HG02852 (cell line): ENCODE measurements at regions not wholly inside any gene's neighbourhood (a gene's known extent, or its start where the extent isn't known, plus 50 kb on each side); places are given as distances from the start of the nearest gene placed in this dataset.
"Not testable (repeated sequence)": the region's sequence is repeated elsewhere in the genome, so short reads cannot be mapped to it uniquely, and the experiment has no call there.

ENCODE experiments used
- ATAC-seq: cut with Tn5 transposase; IDR thresholded peaks from one replicate; pipeline ENCODE4 v1.9.1; 2021; ENCODE audit warnings: mild to moderate bottlenecking, moderate library complexity; ENCODE audit not compliant: unreplicated experiment

DNA sequence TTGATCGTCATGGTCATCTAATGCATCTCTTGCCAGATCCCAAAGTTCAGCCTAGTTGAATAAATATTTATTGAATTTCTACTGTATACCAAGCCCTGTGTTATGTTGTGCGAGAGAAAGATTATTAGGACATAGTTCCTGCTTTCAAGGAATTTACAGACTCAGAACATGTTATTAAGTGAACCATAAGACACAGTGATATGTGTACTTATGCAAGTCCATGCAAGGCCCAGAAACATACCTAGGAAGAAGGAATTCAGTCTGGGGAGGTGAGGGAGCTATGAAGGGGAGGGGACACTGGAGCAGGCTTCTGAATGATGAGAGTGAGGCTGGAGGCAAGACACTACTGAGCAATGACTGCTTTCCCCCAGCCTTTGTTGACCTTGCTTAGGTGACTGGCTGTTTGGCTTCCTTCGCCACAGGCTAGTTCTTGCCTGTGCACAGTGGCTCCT lies 81.4 kb downstream of the ACAA2 start:
- ATAC-seq = no peak

DNA sequence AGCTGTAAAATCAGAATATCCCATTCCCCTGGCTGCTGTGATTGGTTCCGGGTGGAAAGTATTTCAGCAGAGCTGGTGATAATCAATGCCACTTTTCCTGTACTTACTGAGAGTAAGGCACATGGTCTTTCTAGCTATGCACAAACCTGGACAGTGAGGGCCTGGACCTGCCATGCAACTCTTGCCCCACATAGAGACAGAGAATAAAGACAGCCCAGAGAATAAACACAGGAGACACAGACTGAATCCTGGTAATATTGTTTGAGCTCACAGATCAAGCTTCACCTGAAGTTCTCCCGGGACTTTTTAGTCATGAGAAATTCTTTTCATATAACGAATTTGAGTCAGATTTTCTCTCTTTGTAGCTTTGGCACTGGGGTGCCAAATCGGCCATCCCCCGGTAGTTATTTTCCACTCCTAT lies 81.9 kb downstream of the ACAA2 start:
- ATAC-seq = no peak

DNA sequence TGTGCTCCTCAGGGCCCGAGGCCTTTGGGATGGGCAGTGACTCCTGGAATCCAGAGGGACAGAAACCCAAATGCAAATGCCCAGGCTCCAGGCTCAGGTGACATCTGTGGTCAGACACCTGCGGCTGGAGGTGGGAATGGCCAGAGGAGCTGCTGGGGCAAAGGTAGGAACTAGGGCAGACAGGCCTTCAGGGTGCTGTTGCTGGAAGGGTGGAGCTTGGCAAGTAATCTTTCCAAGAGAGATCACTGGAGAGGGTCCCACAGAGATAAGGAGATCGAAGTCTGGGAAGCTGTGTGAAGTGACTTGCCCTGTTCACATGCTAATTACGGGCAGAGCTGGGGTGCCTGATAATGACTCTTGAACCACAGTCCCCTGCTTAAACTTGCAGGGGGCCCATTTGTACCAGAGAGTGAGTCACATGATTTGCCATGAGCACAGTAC lies 82.4 kb downstream of the ACAA2 start:
- no peak for ATAC-seq

DNA sequence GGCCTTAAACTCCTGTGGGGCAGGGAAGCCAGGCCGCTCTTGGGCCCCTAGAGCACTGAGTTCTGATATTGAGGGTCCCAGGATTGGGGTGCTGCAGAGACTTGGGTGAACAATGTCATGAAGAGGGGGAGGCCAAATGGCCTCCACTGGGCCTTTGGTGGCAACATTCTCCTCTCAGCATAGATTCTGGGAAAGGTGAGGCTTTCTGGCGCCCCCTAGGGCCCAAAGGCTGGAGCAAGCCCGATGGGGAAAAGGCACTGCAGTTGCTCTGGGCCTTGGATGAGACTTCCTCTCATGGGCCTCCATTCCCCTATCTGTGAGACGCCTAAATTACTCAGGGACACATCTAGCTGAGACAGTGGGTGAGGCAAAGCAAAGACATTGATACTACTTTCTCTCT lies 84.8 kb downstream of the ACAA2 start:
- peak; percentile 50 for ATAC-seq

DNA sequence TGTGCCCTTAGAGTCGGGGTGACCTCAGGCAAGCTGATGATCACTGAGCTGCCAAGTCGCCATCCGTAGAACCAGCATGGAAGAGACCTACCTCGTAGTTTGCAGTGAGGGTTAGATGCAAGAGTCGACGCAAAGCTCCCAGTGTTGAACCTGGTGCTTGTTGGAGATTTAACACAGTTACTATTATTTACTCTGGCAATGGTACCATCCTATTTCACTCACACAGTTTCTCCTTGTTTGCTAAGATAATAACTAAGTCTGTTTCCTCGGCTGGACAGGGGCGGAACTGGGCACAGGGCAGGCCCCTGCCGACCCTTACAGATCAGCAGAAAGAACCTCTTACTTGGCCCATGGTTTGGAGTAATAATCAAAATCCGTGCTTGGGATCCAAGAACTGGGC lies 85.5 kb downstream of the ACAA2 start:
- no peak for ATAC-seq

DNA sequence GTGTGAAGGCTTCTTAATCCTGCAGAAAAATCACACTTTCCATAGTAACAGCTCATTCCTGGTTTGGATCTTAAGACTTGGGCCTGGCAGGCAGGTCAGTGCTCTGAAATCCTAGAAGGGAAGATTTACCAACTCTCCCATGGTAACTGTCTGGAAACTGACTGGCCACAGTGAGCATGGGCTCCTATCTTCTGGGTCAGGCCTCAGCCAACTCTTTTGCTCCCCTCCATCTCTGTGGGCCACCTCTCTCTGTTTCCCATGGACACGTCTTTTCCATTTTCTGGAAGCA lies 86.7 kb downstream of the ACAA2 start:
- no peak for ATAC-seq

DNA sequence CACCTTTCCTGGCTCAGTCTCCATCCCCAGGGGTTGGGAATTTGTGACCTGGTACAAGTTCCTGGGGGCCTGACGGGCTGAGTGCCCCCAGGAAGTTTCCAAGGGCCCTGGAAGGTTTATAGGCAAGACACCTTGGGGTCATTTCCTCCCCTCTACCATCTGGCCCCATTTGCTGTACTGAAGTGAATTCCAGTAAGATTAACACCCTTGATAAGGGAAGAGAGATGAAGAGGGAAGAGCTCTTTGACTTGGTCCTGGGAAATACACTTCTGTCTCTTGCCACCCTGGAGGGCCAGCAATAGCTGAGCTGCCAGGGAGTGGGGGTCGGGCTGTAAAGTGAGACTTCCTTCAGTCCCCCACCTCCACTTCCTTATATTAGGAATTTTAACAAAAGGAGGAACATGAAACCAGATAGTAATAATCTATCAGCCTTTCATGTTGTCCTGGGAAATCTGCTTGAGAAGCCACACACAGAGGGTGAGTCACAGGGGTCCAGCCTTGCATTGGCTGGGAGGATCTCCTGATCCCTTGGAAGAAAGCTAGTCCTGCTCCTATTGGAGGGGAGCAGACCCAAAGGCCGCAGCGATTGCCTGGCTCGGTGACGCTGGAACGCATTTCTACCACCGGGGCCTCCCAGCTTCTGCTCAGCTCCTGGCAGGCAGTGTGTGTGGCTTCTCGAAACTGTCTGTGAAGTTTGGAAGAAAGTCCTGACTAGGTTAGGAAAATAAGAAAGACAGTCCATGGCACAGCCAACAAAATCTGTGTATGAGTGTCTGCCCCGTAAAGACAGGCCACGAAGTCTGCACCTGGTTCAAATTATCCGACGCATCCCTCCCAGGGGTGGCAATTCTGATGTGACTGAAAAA lies 87.3 kb downstream of the ACAA2 start:
- no peak for ATAC-seq

DNA sequence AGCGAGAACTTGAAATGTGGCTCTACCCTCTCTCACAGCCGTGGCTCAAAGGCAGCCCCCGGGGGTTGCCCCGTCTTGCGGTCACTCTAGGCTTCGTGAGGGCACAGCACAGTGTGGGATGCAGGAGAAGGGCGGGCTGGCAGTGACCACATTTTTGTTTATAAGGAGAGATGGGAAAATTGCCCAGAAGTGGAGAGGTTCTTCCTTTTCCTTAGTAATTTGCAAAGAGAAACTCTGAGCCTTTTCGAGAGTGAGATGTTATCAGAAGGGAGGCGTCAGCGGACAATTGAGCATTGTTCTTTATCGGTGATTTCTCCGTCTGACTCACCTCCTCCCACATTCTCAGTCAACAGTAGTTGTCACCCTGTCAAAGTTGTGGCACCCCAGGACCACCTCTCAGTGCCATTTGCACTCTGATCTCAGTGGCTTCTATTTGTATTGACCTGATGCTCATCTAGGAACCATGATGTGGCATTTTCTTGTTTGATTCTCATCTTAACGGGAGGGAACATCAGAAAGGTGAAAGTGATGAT lies 89.6 kb downstream of the ACAA2 start:
- peak; percentile 50 for ATAC-seq

DNA sequence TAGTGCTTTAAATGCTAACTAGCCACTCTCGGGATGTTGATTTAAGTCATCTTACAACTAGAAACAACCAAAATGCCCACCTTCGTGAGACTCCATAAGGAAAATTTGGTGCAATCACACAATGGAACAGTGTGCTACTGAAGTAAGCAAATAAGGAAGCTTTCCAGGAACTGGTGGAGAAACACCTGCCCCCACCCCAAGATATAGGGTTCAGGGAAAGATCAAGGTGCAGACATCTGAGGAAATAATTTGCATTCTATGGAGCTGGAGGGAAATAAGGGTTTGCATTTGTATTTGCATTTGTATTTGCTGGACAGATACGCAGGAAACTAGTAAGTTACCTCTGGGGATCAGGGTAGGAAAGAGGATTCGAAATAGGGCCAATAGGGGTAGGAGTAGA lies 90.9 kb downstream of the ACAA2 start:
- no peak for ATAC-seq

DNA sequence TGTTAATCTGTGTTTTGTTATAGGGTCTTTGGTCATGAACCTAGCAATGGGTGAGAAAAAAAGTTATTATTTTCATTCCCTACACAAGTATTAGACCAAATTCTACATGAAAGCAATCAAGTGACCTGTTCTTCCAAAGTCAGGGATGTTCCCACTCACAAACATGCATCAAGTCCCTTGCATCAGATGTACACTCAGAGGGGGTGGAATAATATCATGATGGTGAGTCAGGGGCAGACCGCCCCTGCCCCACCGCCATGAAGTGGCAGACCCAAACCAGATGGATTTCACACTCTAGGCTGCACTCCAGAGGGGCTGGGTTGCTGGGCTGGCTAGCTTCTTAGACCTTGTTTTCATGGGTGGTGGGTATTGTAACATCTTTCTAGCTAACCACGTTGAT lies 91.4 kb downstream of the ACAA2 start:
- no peak for ATAC-seq

DNA sequence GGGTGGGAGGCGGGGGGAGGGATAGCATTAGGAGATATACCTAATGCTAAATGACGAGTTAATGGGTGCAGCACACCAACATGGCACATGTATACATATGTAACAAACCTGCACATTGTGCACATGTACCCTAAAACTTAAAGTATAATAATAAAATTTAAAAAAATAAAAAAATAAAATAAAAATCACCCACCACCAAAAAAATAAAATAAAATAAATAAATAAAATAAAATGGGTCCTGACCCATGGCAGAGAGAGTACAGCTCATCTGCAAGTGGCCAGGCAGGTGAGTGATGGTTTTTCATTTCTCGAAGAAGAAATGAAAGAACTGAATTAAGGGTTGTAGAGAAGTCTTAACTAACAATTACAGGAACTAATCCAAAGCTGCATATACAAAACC lies 92.4 kb downstream of the ACAA2 start:
- not testable (repeated sequence) for ATAC-seq

DNA sequence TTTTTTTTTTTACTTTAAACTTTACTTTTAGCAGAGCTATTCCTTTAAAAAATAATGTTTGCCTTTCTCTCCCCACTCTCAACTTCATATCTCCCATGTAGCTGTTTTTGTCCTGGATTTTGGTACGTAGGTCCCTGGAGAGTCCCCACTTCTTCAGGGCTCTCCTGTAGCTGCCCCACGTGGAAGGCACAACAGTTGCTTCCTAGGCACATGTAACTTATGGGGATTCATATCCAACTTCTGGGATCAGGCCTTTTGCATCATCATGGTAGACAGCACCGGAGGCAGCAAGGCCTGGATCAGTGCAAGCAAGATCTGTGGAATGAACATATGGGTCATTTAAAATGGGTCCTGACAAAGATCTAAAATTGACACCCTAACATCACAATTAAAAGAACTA lies 95.7 kb downstream of the ACAA2 start:
- ATAC-seq = no peak

DNA sequence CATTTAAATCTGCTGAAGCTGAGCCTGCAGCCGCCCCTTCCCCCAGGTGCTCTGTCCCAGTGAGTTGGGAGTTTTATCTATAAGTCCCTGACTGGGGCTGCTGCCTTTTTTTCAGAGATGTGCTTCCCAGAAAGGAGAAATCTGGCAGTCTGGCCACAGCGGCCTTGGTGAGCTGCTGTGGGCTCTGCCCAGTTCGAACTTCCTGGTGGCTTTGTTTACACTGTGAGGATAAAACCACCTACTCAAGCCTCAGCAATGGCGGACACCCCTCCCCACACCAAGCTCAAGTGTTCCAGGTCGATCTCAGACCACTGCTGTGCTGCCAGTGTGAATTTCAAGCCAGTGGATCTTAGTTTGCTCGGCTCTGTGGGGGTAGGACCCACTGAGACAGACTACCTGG lies 97.3 kb downstream of the ACAA2 start:
- ATAC-seq = no peak

DNA sequence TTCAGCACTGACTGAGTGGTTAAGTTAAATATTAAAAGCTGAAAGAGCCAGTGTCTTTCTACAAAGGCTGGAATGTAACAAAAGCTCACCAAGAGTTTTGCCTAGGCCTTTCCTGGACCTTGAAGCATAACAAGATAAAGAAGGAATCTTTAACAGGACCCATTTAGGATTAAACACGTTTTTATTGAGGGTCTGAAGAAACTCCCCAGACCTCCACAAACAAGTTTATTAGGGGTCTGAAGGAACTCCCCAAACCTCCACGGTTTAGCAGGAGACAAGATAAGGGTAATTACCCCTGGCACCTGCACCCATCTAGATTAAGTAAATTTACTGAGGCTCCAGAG lies 104.0 kb downstream of the ACAA2 start:
- ATAC-seq = no peak

DNA sequence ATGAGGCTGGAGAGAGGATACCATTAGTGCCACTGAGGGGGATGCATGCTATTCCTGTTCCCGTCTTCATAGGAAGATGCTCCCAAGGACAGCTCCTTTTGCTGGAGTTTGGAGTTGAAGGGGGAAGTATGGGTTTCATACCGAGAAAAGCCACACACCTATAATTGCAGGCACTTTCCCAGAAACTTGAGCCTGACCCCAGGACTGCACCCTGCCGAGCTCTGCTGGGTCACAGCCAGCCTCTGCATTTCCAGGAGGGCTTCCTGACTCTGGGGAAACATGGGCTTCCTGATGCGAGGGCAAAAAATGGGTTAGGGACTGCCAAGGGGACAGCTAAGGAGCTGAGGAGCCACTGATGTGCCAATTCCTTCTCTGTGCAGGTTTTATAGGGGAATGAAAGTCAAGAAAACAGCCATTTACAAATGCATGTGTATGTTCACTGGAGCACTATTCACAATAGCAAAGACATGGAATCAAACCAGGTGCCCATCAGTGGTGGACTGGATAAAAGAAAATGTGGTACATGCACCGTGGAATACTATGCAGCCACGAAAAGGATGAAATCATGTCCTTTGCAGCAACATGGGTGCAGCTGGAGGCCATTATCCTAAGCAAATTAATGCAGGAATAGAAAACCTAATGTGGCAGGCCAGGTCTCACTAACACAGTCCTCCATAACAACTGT lies 104.5 kb downstream of the ACAA2 start:
- no peak for ATAC-seq

DNA sequence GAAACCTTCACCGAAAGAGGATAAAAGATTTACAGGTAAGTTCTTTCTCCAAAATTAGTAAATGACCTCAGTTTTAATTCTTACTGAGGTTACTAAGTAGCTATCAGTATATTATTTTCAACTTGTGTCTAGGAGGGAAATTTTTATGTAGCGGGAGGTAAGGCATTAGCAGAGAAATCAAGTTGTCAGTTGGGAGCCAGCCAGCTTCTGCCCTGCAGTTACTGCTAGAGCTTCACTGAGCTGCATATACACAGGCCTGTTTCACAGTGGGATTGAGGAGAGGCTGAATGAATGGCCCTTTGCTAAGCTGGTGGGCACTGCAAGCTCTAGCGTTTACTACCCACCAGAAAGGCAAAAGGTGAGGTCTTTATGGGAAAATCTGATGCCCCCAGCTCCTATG lies 105.7 kb downstream of the ACAA2 start:
- no peak for ATAC-seq

DNA sequence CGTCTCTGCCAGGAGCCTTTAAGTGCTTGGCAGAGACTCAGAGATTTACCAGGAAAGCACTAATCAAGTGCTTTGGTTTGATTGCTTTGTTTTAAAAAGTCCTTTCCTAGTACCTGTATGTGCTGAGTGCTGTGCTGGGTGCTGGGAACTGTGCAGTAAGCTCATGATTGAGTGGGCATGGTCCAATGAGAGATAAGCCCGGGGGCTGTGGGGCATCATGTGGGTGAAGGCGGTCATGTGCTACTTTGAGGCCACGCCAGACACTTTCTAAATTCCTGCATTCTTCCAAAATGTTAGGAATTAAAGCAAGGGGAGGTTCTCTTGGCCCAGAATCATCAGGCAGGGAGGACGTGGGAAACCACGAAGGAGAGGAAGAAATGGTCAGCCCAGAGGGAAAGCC lies 109.0 kb downstream of the ACAA2 start:
- ATAC-seq = no peak

DNA sequence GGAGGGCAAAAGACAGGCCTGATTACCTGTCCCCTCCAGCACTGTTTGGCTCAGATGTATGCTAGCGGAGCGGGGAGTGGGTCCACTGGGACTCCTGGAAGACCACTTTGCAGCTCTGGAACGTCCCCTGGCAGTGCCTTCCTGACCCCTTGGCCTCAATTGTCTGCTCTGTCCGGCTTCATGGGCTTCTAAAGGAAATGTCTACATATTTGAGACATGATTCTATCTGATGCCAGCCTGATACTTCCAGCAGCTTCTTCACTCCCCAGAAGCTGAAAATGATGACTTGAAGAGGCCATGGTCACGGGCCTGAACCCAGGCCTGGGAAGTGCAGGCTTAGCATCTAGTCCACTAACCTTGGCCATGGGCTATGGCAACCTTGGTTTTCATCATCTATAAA lies 112.1 kb downstream of the ACAA2 start:
- no peak for ATAC-seq

DNA sequence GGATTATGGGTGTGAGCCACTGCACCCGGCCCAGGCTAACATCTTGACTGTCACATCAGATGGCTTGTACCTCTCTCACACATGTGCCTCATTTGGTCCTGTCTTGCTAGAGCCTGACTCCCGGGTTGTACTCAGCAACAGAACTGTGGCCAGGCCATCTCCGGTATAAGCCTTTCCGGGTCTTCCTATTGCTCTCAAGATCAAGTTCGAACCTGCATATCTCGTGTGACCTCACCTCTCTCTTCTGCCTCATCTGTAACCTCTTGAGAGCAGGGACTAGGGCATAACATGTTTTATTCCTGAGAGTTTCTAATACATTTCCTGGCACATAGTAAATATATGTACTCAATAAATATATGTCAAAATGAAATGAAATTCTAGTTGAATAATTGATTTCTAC lies 114.0 kb downstream of the ACAA2 start:
- ATAC-seq = no peak

DNA sequence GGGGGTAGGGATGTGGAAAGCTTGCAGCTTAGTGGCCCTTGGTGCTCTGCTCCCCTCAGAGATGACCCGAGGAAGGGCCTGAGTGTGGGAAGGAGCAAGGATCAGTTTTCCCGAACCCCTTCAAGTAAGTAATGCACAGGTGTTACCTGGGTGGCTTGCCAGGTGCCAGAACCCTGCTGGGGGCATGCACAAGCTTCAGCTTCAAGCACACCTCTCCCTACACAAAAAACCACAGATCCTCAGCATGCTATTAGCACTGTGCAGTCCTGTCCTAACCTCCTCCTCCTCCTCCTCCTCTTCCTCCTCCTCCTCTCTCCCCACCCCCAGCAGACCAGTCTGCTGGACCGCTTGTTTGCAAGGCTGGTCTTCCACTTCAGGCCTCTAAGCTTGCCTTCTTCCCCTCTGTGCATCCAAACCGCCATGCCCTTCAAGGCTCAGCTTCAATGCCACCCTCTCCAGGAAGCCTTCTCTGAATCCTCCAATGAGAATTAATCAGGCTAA lies 114.8 kb downstream of the ACAA2 start:
- no peak for ATAC-seq

DNA sequence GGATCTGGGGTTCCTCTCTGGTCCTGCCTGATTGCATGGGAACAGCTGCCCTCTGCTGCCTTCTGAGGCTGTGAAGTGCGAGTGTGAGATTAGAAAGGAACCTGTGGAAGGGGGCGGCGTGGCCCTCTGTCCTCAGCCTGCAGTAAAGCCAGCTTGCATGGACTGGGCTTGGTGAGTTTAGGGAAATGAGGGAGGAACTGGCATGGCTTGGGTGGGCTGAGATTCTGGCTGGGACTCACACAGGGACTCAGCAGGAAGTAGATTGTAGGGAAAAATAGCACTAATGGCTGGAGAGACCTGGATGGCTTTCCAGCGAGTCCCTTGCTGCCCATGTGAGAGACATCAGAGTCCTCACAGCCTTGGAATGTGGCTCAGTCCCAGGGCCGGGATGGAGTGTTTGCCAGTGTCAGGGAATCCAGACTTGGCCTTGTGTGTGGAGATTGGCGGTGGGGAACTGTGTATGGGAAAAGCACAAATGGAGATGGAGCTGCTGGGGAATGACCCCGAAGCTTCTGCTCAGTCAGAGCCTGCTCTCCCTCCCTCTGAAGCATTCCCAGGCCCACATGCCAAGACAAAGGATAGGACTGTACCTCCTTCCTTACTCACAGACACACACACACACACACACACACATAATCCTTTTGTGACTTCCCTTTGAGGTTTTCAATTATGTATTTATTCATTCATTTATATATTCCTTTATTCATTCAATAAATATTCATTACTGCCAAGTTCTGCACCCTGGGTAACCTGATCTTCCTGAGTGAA lies 115.4 kb downstream of the ACAA2 start:
- ATAC-seq = no peak
